NOMO-1 treated with DMSO at 0.1 percent for 48 hours (cell line): ENCODE measurements at regions not wholly inside any gene's neighbourhood (a gene's known extent, or its start where the extent isn't known, plus 50 kb on each side); places are given as distances from the start of the nearest gene placed in this dataset.

ENCODE experiments used
- DNase-seq: peaks from one replicate; lab custom pipeline; 2025; ENCODE audit not compliant: unreplicated experiment; lab: John Stamatoyannopoulos, UW

DNA sequence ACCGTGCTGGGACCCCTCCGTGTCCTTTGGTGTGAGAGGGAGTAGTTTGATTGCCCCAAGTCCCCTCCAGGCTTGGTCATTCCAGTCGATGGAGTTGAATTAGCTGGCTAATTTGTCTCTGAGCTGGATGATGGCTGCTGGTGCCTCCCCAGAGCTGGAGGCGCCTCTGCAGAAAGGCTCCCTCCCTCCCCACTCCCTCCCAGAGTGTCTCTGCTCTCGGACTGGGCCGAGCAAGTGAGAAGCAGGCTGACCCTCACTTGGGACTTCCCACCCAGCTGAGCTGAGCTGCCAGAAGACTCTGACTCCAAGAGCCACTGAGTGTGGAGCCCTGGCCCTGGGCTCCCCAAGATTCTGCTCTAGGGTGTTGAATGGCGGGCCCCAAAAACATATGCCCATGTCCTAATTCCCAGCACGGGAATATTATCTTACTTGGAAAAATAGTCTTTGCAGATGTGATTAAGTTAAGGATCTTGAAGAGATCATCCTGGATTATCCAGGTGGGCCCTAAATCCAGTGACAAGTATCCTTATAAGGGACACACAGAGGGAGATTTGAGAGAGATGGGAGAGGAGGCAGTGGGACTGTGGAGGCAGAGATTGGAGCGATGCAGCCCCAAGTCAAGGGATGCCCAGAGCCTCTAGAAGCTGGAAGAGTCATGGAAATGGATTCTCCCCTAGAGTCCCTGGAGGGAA, 60.7 kb upstream of the TLE3 start:
- DNase-seq = no peak

DNA sequence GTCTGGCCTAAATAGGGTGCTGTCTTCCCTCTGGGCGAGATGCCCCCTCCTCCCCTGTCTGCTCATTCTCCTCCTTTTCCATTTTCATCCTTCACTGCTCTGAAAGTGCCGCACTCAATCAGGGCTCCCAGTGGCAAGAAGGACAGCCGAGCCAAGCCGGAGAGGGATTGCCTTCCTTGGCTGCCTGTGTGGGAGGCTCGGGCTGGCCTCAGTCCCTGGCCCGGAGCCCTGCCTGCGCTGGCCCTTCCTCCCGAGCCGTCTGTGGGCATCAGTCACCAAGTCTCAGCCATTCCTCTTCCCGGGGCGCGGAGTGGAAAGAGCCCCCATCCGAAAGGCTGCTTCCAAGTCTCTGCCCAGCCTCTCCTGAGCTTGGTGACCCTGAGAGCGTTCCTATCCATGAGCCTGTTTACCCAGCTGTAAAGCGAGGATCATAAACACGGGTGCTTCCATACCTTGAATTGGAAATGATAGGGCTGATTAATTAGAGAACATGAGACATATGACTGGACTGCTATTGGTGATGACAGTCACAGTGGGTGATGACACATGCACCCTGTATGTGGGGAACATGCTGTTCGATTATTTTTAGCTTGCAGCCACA, 59.1 kb upstream of the TLE3 start:
- no peak for DNase-seq

DNA sequence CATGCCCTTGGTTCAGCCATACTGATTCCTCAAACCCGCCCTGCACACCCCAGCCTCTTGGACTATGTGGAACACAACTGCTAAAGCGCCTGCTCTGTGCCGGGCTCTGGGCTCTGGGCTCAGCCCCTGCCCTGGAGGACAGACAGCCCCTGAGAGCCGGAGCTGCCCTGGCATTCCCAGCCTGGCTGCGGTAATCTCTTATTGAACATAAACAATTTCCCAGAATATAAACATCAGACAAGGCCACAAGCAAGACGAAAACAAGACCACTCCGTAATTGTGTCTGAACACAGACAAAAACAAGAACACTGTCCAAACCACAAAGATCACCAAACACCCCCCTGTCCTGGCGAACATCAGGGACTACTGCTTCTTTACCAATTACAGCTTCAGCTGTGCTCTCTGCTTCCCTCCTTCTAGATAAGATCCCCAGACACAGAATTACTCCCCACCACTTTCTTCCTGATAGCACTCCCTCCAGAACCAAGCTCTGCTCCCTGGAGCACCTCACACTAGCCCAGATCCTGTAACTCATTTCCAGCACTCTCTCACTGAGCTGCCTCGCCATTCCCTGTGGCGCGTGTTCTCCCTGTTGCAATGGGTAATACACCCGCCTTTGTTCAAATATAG, 57.1 kb upstream of the TLE3 start:
- DNase-seq = no peak

DNA sequence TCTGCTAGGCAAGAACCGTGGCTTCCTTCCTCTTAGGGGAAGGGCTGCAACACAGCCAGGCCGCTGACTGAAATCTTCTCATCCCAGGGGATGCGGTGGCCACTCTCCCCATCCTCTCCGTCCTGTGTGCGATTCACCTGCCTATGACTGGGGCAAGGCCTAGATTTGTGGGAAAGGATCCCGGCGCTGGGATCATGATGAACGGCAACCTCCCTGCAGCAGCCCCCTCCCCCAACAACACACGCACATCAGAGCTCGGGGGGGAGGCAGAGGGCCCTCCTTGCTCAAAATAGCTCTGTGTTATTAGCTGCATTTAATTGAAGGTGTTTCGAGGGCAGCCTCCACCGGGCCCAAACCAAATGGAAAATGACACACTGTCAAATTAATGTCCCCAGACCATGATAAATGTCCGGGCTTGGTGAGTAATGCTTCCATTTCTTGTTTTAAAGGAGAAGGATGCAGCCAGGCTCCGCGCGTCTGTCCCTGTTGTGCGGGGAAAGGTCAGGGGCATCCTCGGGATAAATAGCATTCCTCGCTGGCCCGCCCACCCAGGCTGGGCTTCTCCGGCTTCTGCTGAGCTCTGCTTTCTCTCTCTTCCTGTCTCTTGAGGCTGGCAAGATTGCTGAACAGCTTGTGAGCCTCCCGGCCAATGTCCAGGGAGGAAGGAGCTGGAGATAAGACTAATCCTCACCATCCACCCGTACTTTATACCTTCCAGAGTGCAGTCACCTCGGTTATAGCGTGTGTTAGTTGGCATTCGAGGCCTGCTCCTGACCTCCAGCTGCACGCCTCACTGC, 56.4 kb upstream of the TLE3 start:
- no peak for DNase-seq

DNA sequence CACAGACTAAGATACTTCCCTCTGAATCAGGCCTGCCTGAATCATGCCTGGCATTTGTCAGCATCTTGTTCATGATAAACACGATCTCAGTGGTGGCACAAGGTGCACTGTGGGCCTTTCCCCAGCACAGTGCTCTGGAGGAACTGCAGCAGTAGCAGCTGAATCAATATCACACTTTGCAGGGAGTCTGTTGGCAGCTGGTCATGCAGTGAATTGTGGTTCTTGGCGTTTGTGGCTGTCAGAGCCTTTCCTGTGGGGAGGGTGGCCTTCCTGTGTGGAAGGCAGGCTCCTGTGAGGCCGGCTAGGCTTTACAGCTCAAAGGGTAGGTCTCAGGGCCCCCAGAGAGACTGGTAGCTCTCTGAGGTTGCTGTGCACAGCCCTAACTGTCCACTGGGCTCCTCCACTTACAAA, 54.4 kb upstream of the TLE3 start:
- DNase-seq = peak; percentile 45

DNA sequence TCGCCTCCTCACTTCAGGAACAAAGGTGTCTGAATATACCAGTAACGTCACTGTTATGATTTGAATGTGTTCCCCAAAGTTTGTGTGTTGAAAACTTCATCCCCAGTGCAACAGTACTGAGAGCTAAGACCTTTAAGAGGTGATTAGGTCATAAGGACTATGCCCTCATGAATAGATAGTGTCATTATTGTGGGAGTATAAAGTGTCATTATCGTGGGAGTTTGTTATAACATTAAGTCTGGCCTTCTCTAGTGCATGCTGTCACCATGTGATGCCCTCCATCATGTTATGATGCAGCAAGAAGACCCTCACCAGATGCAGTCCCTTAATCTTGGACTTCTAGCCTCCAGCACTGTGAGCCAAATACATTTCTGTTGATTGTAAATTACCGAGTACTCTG, 53.7 kb upstream of the TLE3 start:
- no peak for DNase-seq

DNA sequence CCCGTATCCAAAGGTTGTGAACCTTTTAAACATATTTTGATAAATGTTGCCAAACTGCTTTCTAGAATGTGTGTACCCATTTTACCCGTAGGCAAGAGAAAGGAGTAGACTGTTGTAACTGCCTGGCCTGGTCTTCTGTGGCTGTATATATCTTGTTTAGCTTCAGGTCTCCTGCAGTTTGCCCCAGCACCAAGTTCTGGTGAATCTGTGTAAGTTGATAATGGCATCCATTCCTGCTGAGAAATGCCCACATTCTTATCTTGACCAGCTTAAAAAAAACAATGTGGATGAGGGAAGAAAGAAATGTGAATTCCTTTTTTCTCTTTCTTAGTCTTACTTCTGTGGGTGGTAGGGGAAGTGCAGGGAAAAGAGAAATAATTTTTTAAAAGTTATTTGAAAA, 53.3 kb upstream of the TLE3 start:
- no peak for DNase-seq

DNA sequence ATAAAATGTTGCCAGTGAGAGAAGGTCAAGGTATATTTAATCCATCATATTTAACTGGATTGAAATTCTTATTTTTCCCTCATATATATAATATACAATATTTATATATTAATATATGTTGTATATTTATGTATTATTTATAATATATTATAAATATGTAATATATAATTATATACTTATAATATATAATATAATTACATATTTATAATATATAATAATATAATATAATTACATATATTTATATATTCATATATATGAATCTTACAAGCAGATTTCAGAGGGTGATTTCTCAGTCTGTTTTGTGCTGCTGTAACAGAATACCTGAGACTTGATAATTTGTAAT, 52.7 kb upstream of the TLE3 start:
- no peak for DNase-seq

DNA sequence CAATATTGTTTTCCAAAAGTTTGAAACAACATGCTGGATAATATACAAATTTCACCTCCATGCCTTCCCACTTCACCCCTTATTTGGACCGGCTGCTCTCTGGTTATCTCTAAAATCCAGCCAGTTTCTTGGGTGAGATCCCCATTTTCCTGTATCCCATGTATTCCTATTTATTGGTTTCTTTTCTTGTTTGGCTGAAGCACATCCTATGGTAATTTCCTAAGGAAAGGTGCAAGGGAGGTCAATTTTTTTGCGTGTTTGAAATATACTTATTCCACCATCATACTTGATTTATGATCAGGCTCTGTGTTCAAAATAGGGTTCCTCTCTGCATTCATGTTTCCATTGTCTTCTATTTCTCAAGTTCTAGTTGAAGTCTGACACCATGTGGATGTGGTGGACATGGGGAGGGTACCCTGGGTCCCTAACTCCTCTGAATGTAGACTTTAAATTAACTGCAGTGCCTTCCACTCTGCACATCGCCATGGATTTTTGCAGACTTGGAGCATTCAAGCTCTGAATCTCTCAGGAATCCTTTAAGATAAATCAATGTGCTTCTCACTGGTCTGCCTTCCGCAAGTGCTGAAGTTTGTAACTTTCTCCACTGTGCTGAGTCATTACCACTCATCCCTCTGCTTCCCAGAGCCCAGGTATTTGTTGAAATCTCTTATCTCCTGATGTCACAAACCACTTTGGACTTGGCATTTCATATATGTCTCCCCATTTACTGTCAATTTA, 52.1 kb upstream of the TLE3 start:
- no peak for DNase-seq

DNA sequence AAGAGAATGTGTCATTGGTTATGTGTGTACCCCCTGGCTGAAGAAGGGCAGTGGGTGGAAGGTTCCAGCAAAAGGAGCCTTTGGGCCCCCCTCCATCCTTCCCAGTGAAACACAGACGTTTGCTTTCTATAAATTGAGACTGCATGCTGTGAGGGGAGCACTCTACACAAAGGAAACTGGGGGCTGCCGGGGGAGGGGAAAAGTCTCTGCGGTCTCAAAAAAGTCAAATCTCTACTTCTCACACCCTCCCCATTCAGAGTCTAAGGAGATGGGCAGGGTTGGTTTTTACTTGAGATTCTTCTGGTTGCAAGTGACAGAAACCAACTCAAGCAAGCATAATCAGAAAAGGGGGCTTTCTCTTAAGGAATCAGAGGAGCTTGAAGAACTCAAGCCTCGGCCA, 50.1 kb upstream of the TLE3 start:
- no peak for DNase-seq
